OCI-LY7 (cell line): ENCODE measurements at regions not wholly inside any gene's neighbourhood (a gene's known extent, or its start where the extent isn't known, plus 50 kb on each side); places are given as distances from the start of the nearest gene placed in this dataset.

Source experiments
- BruUV-seq: library from RNA; stranded (reverse); fragments of 400-500 nt; replicated peaks from 2 replicates; lab custom pipeline; 2021; lab: Mats Ljungman, UMichigan
- CTCF ChIA-PET: fragments of 300-600 bp; sonication (Branson Sonifier 250); formaldehyde crosslinking; loops from one replicate; lab custom pipeline; 2022; ENCODE audit warnings: antibody characterized with exemption; ENCODE audit not compliant: unreplicated experiment; lab: Charles Lee
- POLR2A ChIA-PET: fragments of 300-600 bp; sonication (Branson Sonifier 250); formaldehyde crosslinking; loops from one replicate; lab custom pipeline; 2022; ENCODE audit warnings: antibody characterized with exemption; lab: Charles Lee
- DNase-seq: peaks from one replicate; pipeline ENCODE4 v3.0.0-alpha.2; 2015; ENCODE audit warnings: low spot score
- H2AFZ ChIP-seq: fragments of 200-600 bp; sonication (generic), shearing (Covaris generic); 2 replicates; pipeline ENCODE4 v1.6.1; 2014; ENCODE audit warnings: mild to moderate bottlenecking, antibody characterized with exemption, low read length, moderate library complexity
- H3K27ac ChIP-seq: fragments of 200-600 bp; sonication (generic); 2 replicates; pipeline ENCODE4 v1.5.1; 2014; ENCODE audit warnings: mixed run types, low read depth, mild to moderate bottlenecking, moderate library complexity, low read length, inconsistent platforms; ENCODE audit not compliant: poor library complexity, severe bottlenecking
- H3K36me3 ChIP-seq: fragments of 200-600 bp; sonication (generic); 2 replicates; pipeline ENCODE4 v1.6.1; 2014; ENCODE audit warnings: mild to moderate bottlenecking, antibody characterized with exemption, low read length, moderate library complexity, mixed read lengths; ENCODE audit not compliant: insufficient read depth
- H3K4me1 ChIP-seq: fragments of 200-600 bp; sonication (generic); 2 replicates; pipeline ENCODE4 v1.5.1; 2014; ENCODE audit warnings: mild to moderate bottlenecking, low read length; ENCODE audit not compliant: insufficient read depth, poor library complexity, severe bottlenecking
- H3K4me2 ChIP-seq: fragments of 200-600 bp; sonication (generic); 2 replicates; pipeline ENCODE4 v1.6.1; 2014; ENCODE audit warnings: mild to moderate bottlenecking, low read length
- H3K4me3 ChIP-seq: fragments of 200-600 bp; sonication (generic); 2 replicates; pipeline ENCODE4 v1.5.1; 2014; ENCODE audit warnings: mild to moderate bottlenecking, low read depth, low read length; ENCODE audit not compliant: poor library complexity, severe bottlenecking
- H3K79me2 ChIP-seq: fragments of 200-600 bp; sonication (generic); 2 replicates; pipeline ENCODE4 v1.6.1; 2016; ENCODE audit warnings: low read depth, mild to moderate bottlenecking, low read length, moderate library complexity, mixed read lengths; ENCODE audit not compliant: insufficient read depth
- H3K9me2 ChIP-seq: fragments of 200-600 bp; sonication (generic); 2 replicates; pipeline ENCODE4 v1.6.1; 2016; ENCODE audit warnings: mild to moderate bottlenecking, low read length, mixed read lengths; ENCODE audit not compliant: insufficient read depth
- H3K9me3 ChIP-seq: fragments of 200-600 bp; sonication (generic); 2 replicates; pipeline ENCODE4 v1.6.1; 2014; ENCODE audit warnings: mild to moderate bottlenecking, mixed run types, low read length, mixed read lengths
- H4K20me1 ChIP-seq: fragments of 200-600 bp; sonication (generic); 2 replicates; pipeline ENCODE4 v1.6.1; 2014; ENCODE audit warnings: mild to moderate bottlenecking, antibody characterized with exemption, low read length, moderate library complexity, mixed read lengths; ENCODE audit not compliant: insufficient read depth
- CTCF ChIP-seq: fragments of 200-600 bp; sonication (generic); conservative IDR thresholded peaks from 2 replicates; pipeline ENCODE4 v1.5.1; 2014; ENCODE audit warnings: mild to moderate bottlenecking, antibody characterized with exemption, low read length, moderate library complexity, mixed read lengths
- EZH2phosphoT487 ChIP-seq: fragments of 200-600 bp; sonication (generic); IDR thresholded peaks from 2 replicates; pipeline ENCODE4 v1.6.1; 2018; ENCODE audit warnings: low read depth, borderline replicate concordance, mild to moderate bottlenecking, mixed run types, antibody characterized with exemption, low read length, moderate library complexity, mixed read lengths
- intact Hi-C: fragments of 100-400 bp; cut with micrococcal nuclease; formaldehyde crosslinking; loops from one replicate; pipeline ENCODE4 v1.10.0; 2022; ENCODE audit not compliant: unreplicated experiment

- Histone ChIP-seq H3K4me3 (no peak overlapping the region), H3K27ac (no peak overlapping the region), H2AFZ (no peak overlapping the region), H3K4me2 (no peak overlapping the region), H4K20me1 (no peaks in the 10 kb centered on the region), H3K9me2 (no peaks in the 10 kb centered on the region), H3K79me2 (no peaks in the 10 kb centered on the region), H3K9me3 (no peaks in the 10 kb centered on the region), H3K36me3 (no peaks in the 10 kb centered on the region), H3K4me1 (no peaks in the 10 kb centered on the region)
- BruUV-seq: no TSS peak
- DNase-seq: no peak
- ChIA-PET CTCF (no interaction called here), POLR2A (no interaction called here)
- TF ChIP-seq EZH2phosphoT487 (no peak), CTCF (no peak)
- intact Hi-C loops: no loop called here
Observed at GRCh38 chr9:82588301-82589180, 474.4 kb downstream of the RASEF start.

- CTCF ChIA-PET: no interaction called here
- H3K9me3 ChIP-seq: no peaks in the 10 kb centered on the region
- H4K20me1 ChIP-seq: no peaks in the 10 kb centered on the region
- BruUV-seq: no TSS peak
- H3K9me2 ChIP-seq: no peaks in the 10 kb centered on the region
- intact Hi-C loops: no loop called here
- no peaks in the 10 kb centered on the region for H3K79me2 ChIP-seq
- POLR2A ChIA-PET: no interaction called here
- no peak overlapping the region for H3K4me2 ChIP-seq
- no peak overlapping the region for H3K27ac ChIP-seq
- DNase-seq: no peak
- no peak overlapping the region for H3K4me3 ChIP-seq
- TF ChIP-seq CTCF (no peak), EZH2phosphoT487 (no peak)
- no peaks in the 10 kb centered on the region for H3K4me1 ChIP-seq
- H2AFZ ChIP-seq: no peak overlapping the region
- H3K36me3 ChIP-seq: no peaks in the 10 kb centered on the region
Observed at GRCh38 chr9:82590845-82591244, 472.1 kb downstream of the RASEF start.

- intact Hi-C loops: no loop called here
- Histone ChIP-seq H3K9me2 (no peaks in the 10 kb centered on the region), H3K9me3 (no peaks in the 10 kb centered on the region), H3K27ac (no peak overlapping the region), H3K4me1 (no peaks in the 10 kb centered on the region), H3K36me3 (no peaks in the 10 kb centered on the region), H2AFZ (no peak overlapping the region), H3K79me2 (no peaks in the 10 kb centered on the region), H4K20me1 (no peaks in the 10 kb centered on the region), H3K4me2 (no peak overlapping the region), H3K4me3 (no peak overlapping the region)
- ChIA-PET CTCF (no interaction called here), POLR2A (interaction anchor here (0.6 to 1.3 kb wide), 2 partner anchors 13 to 630 kb away, joined by 3 to 4 read pairs; no protein-coding TSS in a partner anchor)
- BruUV-seq: no TSS peak
- DNase-seq: no peak
- TF ChIP-seq EZH2phosphoT487 (no peak), CTCF (no peak)
Observed at GRCh38 chr9:82593501-82593900, 469.4 kb downstream of the RASEF start.
